ENCODE measurements at regions not wholly inside any gene's neighbourhood (a gene's known extent, or its start where the extent isn't known, plus 50 kb on each side); places are given as distances from the start of the nearest gene placed in this dataset.

DNA sequence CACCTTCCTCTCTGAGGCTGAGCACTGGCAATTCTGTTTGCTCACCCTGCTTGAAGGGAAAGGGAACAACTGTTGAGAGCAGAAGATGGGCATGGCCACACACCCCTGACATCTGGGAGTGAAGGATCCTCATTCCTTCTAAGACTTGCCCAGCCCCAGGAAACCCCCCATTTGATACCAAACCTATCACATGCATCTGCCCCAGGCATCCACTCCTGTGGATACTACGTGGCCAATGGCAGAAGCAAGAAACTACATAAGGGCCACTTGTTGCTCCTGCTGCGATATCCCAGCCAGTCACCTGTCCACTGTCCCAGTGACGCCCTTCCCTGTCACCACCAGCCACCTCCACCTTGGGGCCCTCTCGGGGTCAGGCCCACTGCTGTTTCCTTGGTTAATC is 185.2 kb downstream of the SMAD2 start:
- TF ChIP-seq, protein P1, sequence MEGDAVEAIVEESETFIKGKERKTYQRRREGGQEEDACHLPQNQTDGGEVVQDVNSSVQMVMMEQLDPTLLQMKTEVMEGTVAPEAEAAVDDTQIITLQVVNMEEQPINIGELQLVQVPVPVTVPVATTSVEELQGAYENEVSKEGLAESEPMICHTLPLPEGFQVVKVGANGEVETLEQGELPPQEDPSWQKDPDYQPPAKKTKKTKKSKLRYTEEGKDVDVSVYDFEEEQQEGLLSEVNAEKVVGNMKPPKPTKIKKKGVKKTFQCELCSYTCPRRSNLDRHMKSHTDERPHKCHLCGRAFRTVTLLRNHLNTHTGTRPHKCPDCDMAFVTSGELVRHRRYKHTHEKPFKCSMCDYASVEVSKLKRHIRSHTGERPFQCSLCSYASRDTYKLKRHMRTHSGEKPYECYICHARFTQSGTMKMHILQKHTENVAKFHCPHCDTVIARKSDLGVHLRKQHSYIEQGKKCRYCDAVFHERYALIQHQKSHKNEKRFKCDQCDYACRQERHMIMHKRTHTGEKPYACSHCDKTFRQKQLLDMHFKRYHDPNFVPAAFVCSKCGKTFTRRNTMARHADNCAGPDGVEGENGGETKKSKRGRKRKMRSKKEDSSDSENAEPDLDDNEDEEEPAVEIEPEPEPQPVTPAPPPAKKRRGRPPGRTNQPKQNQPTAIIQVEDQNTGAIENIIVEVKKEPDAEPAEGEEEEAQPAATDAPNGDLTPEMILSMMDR (IDR thresholded peaks at IDR 0.05) = no peak
- no peak for TF ChIP-seq POLR2A (IDR thresholded peaks at IDR 0.05)

All from right lobe of liver (tissue), 4 donors.